ENCODE measurements at regions not wholly inside any gene's neighbourhood (a gene's known extent, or its start where the extent isn't known, plus 50 kb on each side); places are given as distances from the start of the nearest gene placed in this dataset.

DNA sequence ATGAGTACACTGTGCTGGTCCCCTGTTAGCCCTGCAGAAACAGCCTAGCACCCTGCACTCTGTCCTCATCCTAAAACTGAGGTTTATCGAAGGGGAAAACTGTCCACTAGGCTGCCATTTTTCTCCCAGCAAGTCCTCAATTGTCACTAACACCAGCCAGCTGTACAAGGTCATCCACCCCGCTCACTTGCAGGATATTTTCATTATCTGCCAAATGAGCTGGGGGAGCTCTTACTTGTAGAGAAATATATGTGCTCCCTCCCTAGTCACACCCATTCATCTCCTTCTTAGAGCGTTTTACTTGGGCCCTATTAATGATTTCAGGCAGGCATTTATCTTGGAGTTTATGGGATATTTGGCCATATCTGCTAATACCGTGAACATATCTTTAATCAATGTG, 413.5 kb upstream of the NFE2L3 start:
- TF ChIP-seq, protein P1, sequence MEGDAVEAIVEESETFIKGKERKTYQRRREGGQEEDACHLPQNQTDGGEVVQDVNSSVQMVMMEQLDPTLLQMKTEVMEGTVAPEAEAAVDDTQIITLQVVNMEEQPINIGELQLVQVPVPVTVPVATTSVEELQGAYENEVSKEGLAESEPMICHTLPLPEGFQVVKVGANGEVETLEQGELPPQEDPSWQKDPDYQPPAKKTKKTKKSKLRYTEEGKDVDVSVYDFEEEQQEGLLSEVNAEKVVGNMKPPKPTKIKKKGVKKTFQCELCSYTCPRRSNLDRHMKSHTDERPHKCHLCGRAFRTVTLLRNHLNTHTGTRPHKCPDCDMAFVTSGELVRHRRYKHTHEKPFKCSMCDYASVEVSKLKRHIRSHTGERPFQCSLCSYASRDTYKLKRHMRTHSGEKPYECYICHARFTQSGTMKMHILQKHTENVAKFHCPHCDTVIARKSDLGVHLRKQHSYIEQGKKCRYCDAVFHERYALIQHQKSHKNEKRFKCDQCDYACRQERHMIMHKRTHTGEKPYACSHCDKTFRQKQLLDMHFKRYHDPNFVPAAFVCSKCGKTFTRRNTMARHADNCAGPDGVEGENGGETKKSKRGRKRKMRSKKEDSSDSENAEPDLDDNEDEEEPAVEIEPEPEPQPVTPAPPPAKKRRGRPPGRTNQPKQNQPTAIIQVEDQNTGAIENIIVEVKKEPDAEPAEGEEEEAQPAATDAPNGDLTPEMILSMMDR (IDR thresholded peaks at IDR 0.05; ENCODE audit: extremely low read depth in 1 of 2, insufficient read depth in 1 of 2, low read depth in 1 of 2, low read length in 2 of 2) = no peak
- TF ChIP-seq JUN (IDR thresholded peaks at IDR 0.05; ENCODE audit: borderline replicate concordance, insufficient read depth, insufficient read length, low read depth) = no peak
- TF ChIP-seq MYC (IDR thresholded peaks at IDR 0.05; ENCODE audit: low read depth, low read length) = no peak
- no peak for TF ChIP-seq FOS (IDR thresholded peaks at IDR 0.05; ENCODE audit: borderline replicate concordance, insufficient read depth, low read length)
- no peak for TF ChIP-seq POLR2AphosphoS5 (IDR thresholded peaks at IDR 0.05; ENCODE audit: insufficient read depth, low read depth, low read length)
- TF ChIP-seq EZH2 (IDR thresholded peaks at IDR 0.05; ENCODE audit: borderline replicate concordance, low read depth, low read length, severe bottlenecking) = no peak
- TF ChIP-seq, protein P2, sequence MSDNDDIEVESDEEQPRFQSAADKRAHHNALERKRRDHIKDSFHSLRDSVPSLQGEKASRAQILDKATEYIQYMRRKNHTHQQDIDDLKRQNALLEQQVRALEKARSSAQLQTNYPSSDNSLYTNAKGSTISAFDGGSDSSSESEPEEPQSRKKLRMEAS (IDR thresholded peaks at IDR 0.05; ENCODE audit: insufficient read depth, insufficient read length) = no peak
- TF ChIP-seq GATA2 (IDR thresholded peaks at IDR 0.05; ENCODE audit: insufficient read depth, insufficient read length, low read depth, low read length) = no peak
- no peak overlapping the region for H3K9ac ChIP-seq (replicated peaks; ENCODE audit: extremely low read depth, insufficient read depth, low read length)
- no peaks in the 10 kb centered on the region for H3K27me3 ChIP-seq (ENCODE audit: control insufficient read depth in 2 of 2, insufficient read depth in 2 of 2, low read length in 2 of 2)
- no peak overlapping the region for H3K4me2 ChIP-seq (ENCODE audit: insufficient read depth, low read length)
- intact Hi-C loops (cut with micrococcal nuclease) (no loop called here), dilution Hi-C loops (cut with MboI; ENCODE audit: extremely low pct_ligation_motif_present, low sequenced_read_pairs) (no loop called here)
- no peaks in the 10 kb centered on the region for H3K9me1 ChIP-seq (replicated peaks; ENCODE audit: control insufficient read depth, extremely low read depth, insufficient read depth, low read length)
- FAIRE-seq = no peak
- no peaks in the 10 kb centered on the region for H3K9me3 ChIP-seq (replicated peaks; ENCODE audit: control insufficient read depth, insufficient read depth, low read length)
- H2AFZ ChIP-seq (ENCODE audit: low read depth, low read length) = no peak overlapping the region
- H3K4me3 ChIP-seq (replicated peaks in 1 of 3; ENCODE audit: insufficient read depth in 1 of 3, low read depth in 1 of 3, low read length in 3 of 3) = no peak overlapping the region
- H3K4me1 ChIP-seq (ENCODE audit: control insufficient read depth, extremely low read depth, insufficient read depth, low read length) = no peaks in the 10 kb centered on the region
- no TSS peak for BruUV-seq (replicated peaks)
- ChIA-PET POLR2A (no interaction called here), CTCF (no interaction called here)
- no peaks in the 10 kb centered on the region for H3K36me3 ChIP-seq (ENCODE audit: control insufficient read depth in 2 of 2, extremely low read depth in 1 of 2, insufficient read depth in 2 of 2, low read length in 2 of 2)
- DNase-seq (ENCODE audit: low read depth, low spot score) = no peak
- no peaks in the 10 kb centered on the region for H3K79me2 ChIP-seq (ENCODE audit: control insufficient read depth, insufficient read depth, low read length)
- no peak overlapping the region for H3K27ac ChIP-seq (ENCODE audit: insufficient read depth, low read depth, low read length)
- H4K20me1 ChIP-seq (replicated peaks; ENCODE audit: control insufficient read depth, extremely low read depth, insufficient read depth, low read length) = no peaks in the 10 kb centered on the region
